ENCODE measurements at regions not wholly inside any gene's neighbourhood (a gene's known extent, or its start where the extent isn't known, plus 50 kb on each side); places are given as distances from the start of the nearest gene placed in this dataset.
"Not testable (repeated sequence)": the region's sequence is repeated elsewhere in the genome, so short reads cannot be mapped to it uniquely, and the experiment has no call there.

GRCh38 chrX:10676235-10676957, 56.0 kb upstream of the MID1 start:
- DNase-seq = no peak
- in situ Hi-C loops (cut with HindIII; ENCODE audit: low pct_ligation_motif_present, low pct_unique_long_range_greater_than_20kb, low sequenced_read_pairs) = no loop called here

GRCh38 chrX:10677490-10677889, 57.1 kb upstream of the MID1 start:
- in situ Hi-C loops (cut with HindIII; ENCODE audit: low pct_ligation_motif_present, low pct_unique_long_range_greater_than_20kb, low sequenced_read_pairs) = no loop called here
- no peak for DNase-seq

GRCh38 chrX:10679387-10679786, 59.0 kb upstream of the MID1 start:
- in situ Hi-C loops (cut with HindIII; ENCODE audit: low pct_ligation_motif_present, low pct_unique_long_range_greater_than_20kb, low sequenced_read_pairs) = no loop called here
- DNase-seq = no peak

- DNase-seq = no peak
- in situ Hi-C loops (cut with HindIII; ENCODE audit: low pct_ligation_motif_present, low pct_unique_long_range_greater_than_20kb, low sequenced_read_pairs) = no loop called here
These were observed 60.8 kb upstream of the MID1 start for GRCh38 chrX:10681167-10681566.

- in situ Hi-C loops (cut with HindIII; ENCODE audit: low pct_ligation_motif_present, low pct_unique_long_range_greater_than_20kb, low sequenced_read_pairs); DNase-seq: not testable (repeated sequence)
These were observed 63.2 kb upstream of the MID1 start for GRCh38 chrX:10683631-10684030.

GRCh38 chrX:10685923-10686595, 65.7 kb upstream of the MID1 start:
- in situ Hi-C loops (cut with HindIII; ENCODE audit: low pct_ligation_motif_present, low pct_unique_long_range_greater_than_20kb, low sequenced_read_pairs) = no loop called here
- no peak for DNase-seq

- DNase-seq; in situ Hi-C loops (cut with HindIII; ENCODE audit: low pct_ligation_motif_present, low pct_unique_long_range_greater_than_20kb, low sequenced_read_pairs): not testable (repeated sequence)
These were observed 71.4 kb upstream of the MID1 start for GRCh38 chrX:10691751-10692150.

- in situ Hi-C loops (cut with HindIII; ENCODE audit: low pct_ligation_motif_present, low pct_unique_long_range_greater_than_20kb, low sequenced_read_pairs) = no loop called here
- DNase-seq = no peak
These were observed 77.4 kb upstream of the MID1 start for GRCh38 chrX:10697616-10698317.

- in situ Hi-C loops (cut with HindIII; ENCODE audit: low pct_ligation_motif_present, low pct_unique_long_range_greater_than_20kb, low sequenced_read_pairs) = no loop called here
- no peak for DNase-seq
These were observed 77.9 kb upstream of the MID1 start for GRCh38 chrX:10698318-10698640.

GRCh38 chrX:10702031-10702430, 81.6 kb upstream of the MID1 start:
- in situ Hi-C loops (cut with HindIII; ENCODE audit: low pct_ligation_motif_present, low pct_unique_long_range_greater_than_20kb, low sequenced_read_pairs) = no loop called here
- no peak for DNase-seq

GRCh38 chrX:10706342-10706741, 86.0 kb upstream of the MID1 start:
- in situ Hi-C loops (cut with HindIII; ENCODE audit: low pct_ligation_motif_present, low pct_unique_long_range_greater_than_20kb, low sequenced_read_pairs); DNase-seq: not testable (repeated sequence)

- no peak for DNase-seq
- in situ Hi-C loops (cut with HindIII; ENCODE audit: low pct_ligation_motif_present, low pct_unique_long_range_greater_than_20kb, low sequenced_read_pairs) = no loop called here
These were observed 87.4 kb upstream of the MID1 start for GRCh38 chrX:10707773-10708172.

- in situ Hi-C loops (cut with HindIII; ENCODE audit: low pct_ligation_motif_present, low pct_unique_long_range_greater_than_20kb, low sequenced_read_pairs) = no loop called here
- no peak for DNase-seq
These were observed 88.9 kb upstream of the MID1 start for GRCh38 chrX:10709276-10709675.

GRCh38 chrX:10714531-10714930, 94.1 kb upstream of the MID1 start:
- in situ Hi-C loops (cut with HindIII; ENCODE audit: low pct_ligation_motif_present, low pct_unique_long_range_greater_than_20kb, low sequenced_read_pairs) = no loop called here
- no peak for DNase-seq

GRCh38 chrX:10722851-10723250, 102.5 kb upstream of the MID1 start:
- DNase-seq = peak; percentile 34
- in situ Hi-C loops (cut with HindIII; ENCODE audit: low pct_ligation_motif_present, low pct_unique_long_range_greater_than_20kb, low sequenced_read_pairs) = no loop called here

GRCh38 chrX:10725071-10725470, 104.7 kb upstream of the MID1 start:
- in situ Hi-C loops (cut with HindIII; ENCODE audit: low pct_ligation_motif_present, low pct_unique_long_range_greater_than_20kb, low sequenced_read_pairs) = no loop called here
- DNase-seq = no peak

GRCh38 chrX:10726647-10727046, 106.3 kb upstream of the MID1 start:
- peak; percentile 44 for DNase-seq
- in situ Hi-C loops (cut with HindIII; ENCODE audit: low pct_ligation_motif_present, low pct_unique_long_range_greater_than_20kb, low sequenced_read_pairs) = no loop called here

- DNase-seq = no peak
- in situ Hi-C loops (cut with HindIII; ENCODE audit: low pct_ligation_motif_present, low pct_unique_long_range_greater_than_20kb, low sequenced_read_pairs) = no loop called here
These were observed 108.5 kb upstream of the MID1 start for GRCh38 chrX:10728806-10729389.

- in situ Hi-C loops (cut with HindIII; ENCODE audit: low pct_ligation_motif_present, low pct_unique_long_range_greater_than_20kb, low sequenced_read_pairs) = no loop called here
- DNase-seq = no peak
These were observed 119.0 kb upstream of the MID1 start for GRCh38 chrX:10739426-10739825.

All from ACHN (cell line).